ENCODE measurements at regions not wholly inside any gene's neighbourhood (a gene's known extent, or its start where the extent isn't known, plus 50 kb on each side); places are given as distances from the start of the nearest gene placed in this dataset.

DNA sequence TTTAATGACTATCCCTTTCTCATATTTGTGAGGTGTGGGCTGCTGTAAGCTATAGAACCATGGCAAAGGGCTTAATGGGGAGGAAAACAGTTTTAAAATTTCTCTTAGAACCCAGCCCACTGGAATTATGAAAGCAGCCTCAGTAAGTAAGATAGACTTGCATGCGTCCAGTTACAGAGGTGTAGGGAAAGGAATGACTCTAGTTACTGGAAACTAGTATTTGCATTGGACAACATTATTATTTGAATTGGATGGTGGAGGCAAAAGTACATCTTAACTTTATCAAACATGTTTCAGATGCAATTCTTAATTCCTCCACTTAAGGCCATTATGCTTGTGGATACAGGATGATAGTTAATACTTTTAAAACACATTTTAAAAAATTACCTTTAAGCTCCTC lies 292.9 kb downstream of the SPRY2 start:
- DNase-seq (ENCODE audit: low spot score in 2 of 2) (no peak), ATAC-seq (replicated peaks; ENCODE audit: extremely low read depth, poor library complexity, severe bottlenecking) (no peak)
- Mint-ChIP-seq H3K27ac (ENCODE audit: low read depth) (no peak overlapping the region), H3K27me3 (no peaks in the 10 kb centered on the region), H3K36me3 (ENCODE audit: insufficient read depth) (peaks cover 2% of the 10 kb centered on the region), H3K9me3 (peaks cover 4% of the 10 kb centered on the region), H3K4me1 (no peaks in the 10 kb centered on the region), H3K4me3 (no peak overlapping the region)

DNA sequence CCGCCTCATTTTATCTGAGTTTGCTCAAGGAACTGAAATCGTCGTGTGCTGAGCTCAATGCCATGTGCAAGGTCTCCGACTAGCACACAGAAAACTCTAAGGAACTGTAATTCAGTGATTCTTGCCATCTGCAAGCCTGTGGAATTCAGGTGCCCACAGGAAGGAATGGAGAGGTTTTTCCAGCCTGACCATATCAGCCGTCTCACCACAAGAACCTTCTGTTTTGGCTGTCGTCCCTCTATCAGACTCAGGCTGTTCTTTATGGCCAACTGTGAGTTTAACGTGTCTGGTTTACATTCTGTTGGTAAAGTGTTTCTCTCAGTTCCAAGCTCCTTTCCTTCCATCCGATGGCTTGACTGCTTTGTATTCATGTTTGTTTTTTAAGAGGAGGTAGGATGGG lies 293.5 kb downstream of the SPRY2 start:
- Mint-ChIP-seq H3K4me3 (no peak overlapping the region), H3K4me1 (no peaks in the 10 kb centered on the region), H3K27ac (ENCODE audit: low read depth) (no peak overlapping the region), H3K9me3 (peaks cover 4% of the 10 kb centered on the region), H3K36me3 (ENCODE audit: insufficient read depth) (peaks cover 2% of the 10 kb centered on the region), H3K27me3 (no peaks in the 10 kb centered on the region)
- no peak for ATAC-seq (replicated peaks; ENCODE audit: extremely low read depth, poor library complexity, severe bottlenecking)
- no peak for DNase-seq (ENCODE audit: low spot score in 2 of 2)

DNA sequence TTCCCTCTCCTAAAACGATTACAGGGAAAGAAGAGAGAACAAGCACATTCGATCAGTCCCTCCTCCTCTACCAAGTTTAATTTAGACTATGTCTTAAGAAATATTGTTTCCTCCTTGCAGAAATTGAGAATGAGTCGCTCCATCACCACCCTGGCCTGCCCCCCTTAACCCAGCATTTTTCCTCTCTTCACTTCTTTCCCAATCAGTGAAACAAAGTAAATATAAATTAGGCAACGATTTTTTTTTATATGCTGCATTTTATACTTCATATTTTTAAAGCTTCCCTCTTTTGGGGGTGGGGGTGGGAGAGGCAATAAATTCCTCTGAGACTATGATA lies 300.0 kb downstream of the SPRY2 start:
- Mint-ChIP-seq H3K27ac (ENCODE audit: low read depth) (no peak overlapping the region), H3K9me3 (peaks cover 10% of the 10 kb centered on the region), H3K27me3 (no peaks in the 10 kb centered on the region), H3K4me1 (no peaks in the 10 kb centered on the region), H3K36me3 (ENCODE audit: insufficient read depth) (no peaks in the 10 kb centered on the region), H3K4me3 (no peak overlapping the region)
- DNase-seq (ENCODE audit: low spot score in 2 of 2) (no peak), ATAC-seq (replicated peaks; ENCODE audit: extremely low read depth, poor library complexity, severe bottlenecking) (no peak)

DNA sequence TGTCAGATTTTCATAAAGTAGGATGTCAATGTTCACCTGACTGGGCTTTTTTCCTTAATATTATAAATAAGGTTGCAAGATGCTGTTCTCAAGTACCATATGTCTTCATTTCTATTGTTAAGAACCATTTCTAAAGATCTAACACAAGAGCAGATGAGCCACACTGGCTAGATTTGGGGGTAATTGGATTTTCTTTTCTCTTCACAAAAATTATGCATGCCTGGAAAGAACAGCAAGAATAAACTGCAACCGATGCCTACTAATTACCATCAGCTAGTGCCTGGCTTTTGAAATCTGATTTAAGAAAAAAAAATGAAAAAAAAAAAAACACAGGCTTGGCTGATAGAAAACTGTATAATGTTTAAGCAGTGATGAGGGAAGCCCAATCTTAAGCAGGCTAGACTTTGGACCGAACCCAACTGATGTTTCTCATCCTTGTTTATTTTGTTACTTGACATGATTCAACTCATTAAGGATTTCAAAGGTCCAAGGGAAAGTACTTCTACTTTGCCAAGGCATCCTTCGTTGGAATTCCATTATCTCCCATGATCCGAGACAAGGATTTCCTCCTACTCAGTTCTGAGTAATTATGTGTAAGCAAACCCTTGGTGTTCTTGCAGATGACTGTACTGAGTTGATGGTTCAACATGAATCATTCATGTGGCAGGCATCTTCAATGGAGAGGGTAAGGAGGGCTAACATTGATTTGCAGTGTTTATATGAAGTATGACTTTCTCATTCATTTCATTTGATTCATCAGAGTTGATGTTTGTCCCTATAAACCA lies 300.5 kb downstream of the SPRY2 start:
- H3K4me1 Mint-ChIP-seq, result no peaks in the 10 kb centered on the region
- no peak overlapping the region for H3K27ac Mint-ChIP-seq (ENCODE audit: low read depth)
- ATAC-seq (replicated peaks; ENCODE audit: extremely low read depth, poor library complexity, severe bottlenecking) (no peak), DNase-seq (ENCODE audit: low spot score in 2 of 2) (no peak)
- no peaks in the 10 kb centered on the region for H3K36me3 Mint-ChIP-seq (ENCODE audit: insufficient read depth)
- H3K9me3 Mint-ChIP-seq, result peaks cover 10% of the 10 kb centered on the region
- H3K4me3 Mint-ChIP-seq, result no peak overlapping the region
- no peaks in the 10 kb centered on the region for H3K27me3 Mint-ChIP-seq

DNA sequence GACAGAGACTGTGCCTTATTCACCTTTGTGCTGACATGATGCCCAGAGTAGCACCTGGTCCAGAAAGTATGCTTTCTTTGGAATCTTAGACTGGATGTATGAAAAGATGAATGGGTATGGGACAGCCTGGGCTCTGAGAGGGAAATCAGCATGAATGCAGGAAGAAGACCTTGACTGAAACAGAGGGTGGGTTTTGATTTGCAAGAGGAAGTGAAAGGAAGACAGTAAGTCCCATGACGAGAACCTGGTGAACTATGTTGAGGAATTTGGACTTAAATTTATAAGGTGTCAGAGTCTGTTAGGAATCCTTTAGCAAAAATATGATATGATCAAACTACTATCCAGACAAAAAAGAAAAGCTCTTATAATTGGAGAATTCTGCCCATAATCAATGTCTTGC lies 301.9 kb downstream of the SPRY2 start:
- H3K9me3 Mint-ChIP-seq, result peaks cover 10% of the 10 kb centered on the region
- H3K4me1 Mint-ChIP-seq, result no peaks in the 10 kb centered on the region
- ATAC-seq (replicated peaks; ENCODE audit: extremely low read depth, poor library complexity, severe bottlenecking), result no peak
- H3K27me3 Mint-ChIP-seq, result no peaks in the 10 kb centered on the region
- H3K27ac Mint-ChIP-seq (ENCODE audit: low read depth), result no peak overlapping the region
- DNase-seq (ENCODE audit: low spot score in 2 of 2), result no peak
- H3K36me3 Mint-ChIP-seq (ENCODE audit: insufficient read depth), result no peaks in the 10 kb centered on the region
- no peak overlapping the region for H3K4me3 Mint-ChIP-seq

DNA sequence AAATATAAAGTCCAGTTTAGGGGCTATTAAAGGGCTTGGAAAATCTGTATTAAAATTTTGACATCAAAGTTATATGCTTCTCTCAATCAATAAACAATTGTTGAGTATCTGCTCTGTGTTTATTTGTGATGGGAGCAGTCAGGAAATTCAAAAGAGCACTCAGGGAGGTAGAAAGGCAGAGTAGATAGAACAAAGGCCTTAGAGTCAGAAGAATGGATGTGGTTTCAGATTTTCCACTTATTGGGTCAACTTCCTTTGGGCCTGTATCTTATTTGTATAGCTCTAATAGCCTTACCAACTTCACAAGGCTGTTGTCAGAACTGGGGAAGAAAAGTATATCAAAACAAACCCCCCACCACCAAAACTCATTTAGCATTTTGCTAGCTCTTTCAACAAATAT lies 302.6 kb downstream of the SPRY2 start:
- Mint-ChIP-seq H3K4me1 (no peaks in the 10 kb centered on the region), H3K4me3 (no peak overlapping the region), H3K36me3 (ENCODE audit: insufficient read depth) (no peaks in the 10 kb centered on the region), H3K27me3 (no peaks in the 10 kb centered on the region), H3K27ac (ENCODE audit: low read depth) (no peak overlapping the region), H3K9me3 (peaks cover 8% of the 10 kb centered on the region)
- ATAC-seq (replicated peaks; ENCODE audit: extremely low read depth, poor library complexity, severe bottlenecking) (no peak), DNase-seq (ENCODE audit: low spot score in 2 of 2) (no peak)

DNA sequence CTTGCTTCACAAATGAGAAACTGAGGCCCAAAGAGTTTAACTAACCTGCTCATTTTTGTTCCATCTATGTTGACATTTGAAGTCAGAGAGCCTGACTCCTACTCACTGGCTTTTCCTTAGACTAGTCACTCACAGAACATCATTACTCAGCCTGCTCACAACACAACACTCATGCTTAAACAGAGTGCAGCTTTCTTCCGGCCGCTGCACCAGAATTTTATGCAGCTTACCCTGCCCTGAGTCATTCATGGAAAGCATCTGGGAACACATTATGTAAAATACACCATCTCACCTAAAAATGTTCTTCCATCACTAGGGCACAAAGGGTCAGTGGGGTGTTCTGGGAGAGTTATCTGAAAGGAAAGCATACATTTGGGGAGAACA lies 303.4 kb downstream of the SPRY2 start:
- DNase-seq (ENCODE audit: low spot score in 2 of 2), result no peak
- ATAC-seq (replicated peaks; ENCODE audit: extremely low read depth, poor library complexity, severe bottlenecking), result no peak
- Mint-ChIP-seq H3K27me3 (no peaks in the 10 kb centered on the region), H3K36me3 (ENCODE audit: insufficient read depth) (no peaks in the 10 kb centered on the region), H3K9me3 (peaks cover 6% of the 10 kb centered on the region), H3K27ac (ENCODE audit: low read depth) (no peak overlapping the region), H3K4me3 (no peak overlapping the region), H3K4me1 (no peaks in the 10 kb centered on the region)

DNA sequence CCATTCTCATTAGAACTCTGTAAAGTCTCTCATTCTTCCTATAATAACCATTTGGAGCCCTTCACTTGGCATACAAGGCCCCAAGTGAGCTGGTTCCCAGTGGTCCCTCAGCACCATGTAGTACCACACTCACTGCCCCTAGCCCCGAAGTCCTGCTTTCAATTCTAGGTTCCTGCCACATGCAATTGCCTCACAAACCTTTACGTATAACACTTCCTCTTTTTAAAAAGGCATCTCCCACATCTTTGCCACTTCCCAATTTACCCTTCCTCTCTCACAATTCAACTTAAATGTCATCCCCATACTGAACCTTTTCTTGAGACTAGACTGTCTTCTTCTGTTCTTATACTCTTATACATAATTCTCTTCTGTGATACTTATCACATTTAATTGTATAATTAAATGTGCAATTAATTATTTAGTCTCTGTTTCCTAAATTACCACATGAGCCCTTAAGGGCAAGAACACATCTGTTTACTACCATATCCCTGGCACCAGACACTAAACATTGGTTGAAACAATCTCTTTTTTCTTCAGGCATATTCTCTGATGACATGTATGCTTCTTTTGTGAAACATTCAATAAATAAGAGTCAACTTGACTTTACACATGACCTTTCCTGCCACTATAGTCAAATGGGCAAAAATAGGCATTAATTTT lies 304.0 kb downstream of the SPRY2 start:
- peaks cover 6% of the 10 kb centered on the region for H3K9me3 Mint-ChIP-seq
- no peak for ATAC-seq (replicated peaks; ENCODE audit: extremely low read depth, poor library complexity, severe bottlenecking)
- H3K4me1 Mint-ChIP-seq, result no peaks in the 10 kb centered on the region
- DNase-seq (ENCODE audit: low spot score in 2 of 2), result no peak
- no peak overlapping the region for H3K4me3 Mint-ChIP-seq
- H3K27ac Mint-ChIP-seq (ENCODE audit: low read depth), result no peak overlapping the region
- H3K27me3 Mint-ChIP-seq, result no peaks in the 10 kb centered on the region
- no peaks in the 10 kb centered on the region for H3K36me3 Mint-ChIP-seq (ENCODE audit: insufficient read depth)

DNA sequence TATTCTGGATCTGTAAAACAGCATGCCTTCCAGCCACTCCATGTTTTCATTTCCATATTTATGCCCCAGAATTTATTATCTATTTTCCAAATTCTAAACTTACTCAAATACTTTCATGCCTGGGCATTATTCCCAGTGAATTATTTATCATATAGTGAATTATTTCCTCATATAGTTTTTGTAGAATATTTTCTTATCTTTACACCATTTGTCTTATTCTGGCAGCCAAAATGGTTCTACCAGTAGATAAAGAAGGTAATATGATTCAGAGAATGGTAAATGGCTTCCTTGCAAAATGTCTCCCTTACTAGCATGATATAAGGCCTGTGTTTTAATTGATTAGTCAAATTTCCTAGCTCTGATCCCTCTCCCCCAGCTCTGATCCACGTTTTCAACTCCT lies 305.8 kb downstream of the SPRY2 start:
- Mint-ChIP-seq H3K9me3 (peaks cover 6% of the 10 kb centered on the region), H3K36me3 (ENCODE audit: insufficient read depth) (no peaks in the 10 kb centered on the region), H3K4me3 (no peak overlapping the region), H3K27me3 (no peaks in the 10 kb centered on the region), H3K4me1 (no peaks in the 10 kb centered on the region), H3K27ac (ENCODE audit: low read depth) (no peak overlapping the region)
- DNase-seq (ENCODE audit: low spot score in 2 of 2) (no peak), ATAC-seq (replicated peaks; ENCODE audit: extremely low read depth, poor library complexity, severe bottlenecking) (no peak)

DNA sequence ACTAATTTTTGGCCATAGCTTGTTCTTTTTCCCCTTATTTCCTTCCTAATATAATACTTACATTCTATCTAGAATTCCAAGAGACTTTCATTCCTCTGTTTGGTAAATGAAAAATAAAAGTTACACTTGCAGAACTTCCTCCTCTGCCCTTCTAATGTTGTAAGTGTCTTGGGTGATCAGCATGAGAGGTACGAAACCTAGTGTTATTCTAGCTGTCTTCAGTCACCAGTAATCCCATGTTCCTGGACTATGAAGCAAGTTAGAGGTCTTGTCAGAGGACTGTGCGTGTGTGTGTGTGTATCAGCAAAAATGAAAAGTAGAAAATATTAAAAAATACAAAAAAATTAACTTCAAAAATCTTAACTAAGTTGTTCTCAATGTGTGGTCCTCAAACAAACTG lies 307.0 kb downstream of the SPRY2 start:
- Mint-ChIP-seq H3K36me3 (ENCODE audit: insufficient read depth) (no peaks in the 10 kb centered on the region), H3K9me3 (peaks cover 6% of the 10 kb centered on the region), H3K27me3 (no peaks in the 10 kb centered on the region), H3K4me3 (no peak overlapping the region), H3K4me1 (no peaks in the 10 kb centered on the region), H3K27ac (ENCODE audit: low read depth) (no peak overlapping the region)
- DNase-seq (ENCODE audit: low spot score in 2 of 2) (no peak), ATAC-seq (replicated peaks; ENCODE audit: extremely low read depth, poor library complexity, severe bottlenecking) (no peak)

DNA sequence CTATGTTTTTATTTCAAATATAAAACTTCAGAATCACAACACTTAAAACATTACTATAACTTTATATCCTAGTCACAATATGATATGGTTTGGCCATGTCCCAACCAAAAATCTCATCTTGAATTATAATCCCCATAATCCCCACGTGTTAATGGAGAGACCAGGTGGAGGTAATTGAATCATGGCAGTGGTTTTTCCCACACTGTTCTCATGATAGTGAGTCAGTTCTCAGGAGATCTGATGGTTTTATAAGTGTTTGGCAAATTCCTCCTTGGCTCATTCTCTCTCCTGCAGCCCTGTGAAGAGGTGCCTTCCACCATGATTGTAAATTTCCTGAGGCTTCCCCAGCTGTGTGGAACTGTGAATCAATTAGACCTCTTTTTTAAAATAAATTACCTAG lies 307.6 kb downstream of the SPRY2 start:
- Mint-ChIP-seq H3K4me3 (no peak overlapping the region), H3K9me3 (peaks cover 6% of the 10 kb centered on the region), H3K27ac (ENCODE audit: low read depth) (no peak overlapping the region), H3K36me3 (ENCODE audit: insufficient read depth) (no peaks in the 10 kb centered on the region), H3K4me1 (no peaks in the 10 kb centered on the region), H3K27me3 (no peaks in the 10 kb centered on the region)
- DNase-seq (ENCODE audit: low spot score in 2 of 2) (no peak), ATAC-seq (replicated peaks; ENCODE audit: extremely low read depth, poor library complexity, severe bottlenecking) (no peak)

DNA sequence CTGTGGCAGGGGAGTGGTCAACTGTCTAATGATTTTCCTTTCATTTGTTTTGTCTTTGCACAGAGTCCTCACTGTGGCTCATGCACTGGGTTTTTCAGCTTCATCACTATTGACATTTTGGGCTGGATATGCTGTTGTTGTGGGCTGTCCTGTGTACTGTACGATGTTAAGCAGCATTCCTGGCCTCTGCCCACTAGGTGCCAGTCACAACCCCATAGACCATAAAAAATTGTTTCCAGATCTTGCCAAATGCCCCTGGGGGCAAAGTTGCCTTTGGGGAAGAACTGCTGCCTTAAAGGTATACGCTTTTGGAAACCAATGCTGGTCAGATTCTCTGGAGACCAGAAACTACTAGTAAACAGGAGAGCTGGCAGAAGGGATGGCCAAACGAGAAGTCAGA lies 310.4 kb downstream of the SPRY2 start:
- H3K4me3 Mint-ChIP-seq, result no peak overlapping the region
- no peaks in the 10 kb centered on the region for H3K4me1 Mint-ChIP-seq
- no peaks in the 10 kb centered on the region for H3K27me3 Mint-ChIP-seq
- no peak for ATAC-seq (replicated peaks; ENCODE audit: extremely low read depth, poor library complexity, severe bottlenecking)
- H3K27ac Mint-ChIP-seq (ENCODE audit: low read depth), result no peak overlapping the region
- no peaks in the 10 kb centered on the region for H3K9me3 Mint-ChIP-seq
- no peak for DNase-seq (ENCODE audit: low spot score in 2 of 2)
- no peaks in the 10 kb centered on the region for H3K36me3 Mint-ChIP-seq (ENCODE audit: insufficient read depth)

DNA sequence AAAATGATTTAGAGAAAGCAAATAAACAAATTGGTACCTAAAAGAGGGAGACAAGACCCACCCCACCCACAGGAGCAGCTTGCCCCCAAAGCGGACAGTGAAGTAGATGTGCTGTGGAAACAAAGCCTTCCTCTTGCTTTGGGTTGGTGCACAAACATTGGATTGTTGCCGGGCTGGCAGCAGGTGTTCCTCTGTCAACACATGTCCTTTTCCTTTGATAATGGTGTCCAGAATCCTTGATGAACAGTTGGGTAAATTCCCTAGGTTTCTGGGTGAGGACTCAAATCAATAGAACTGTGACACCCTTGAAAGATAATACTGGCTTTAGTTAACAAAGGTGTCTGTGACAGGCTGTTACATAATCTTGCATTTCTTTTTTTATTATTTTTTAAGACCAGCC lies 311.8 kb downstream of the SPRY2 start:
- no peak overlapping the region for H3K27ac Mint-ChIP-seq (ENCODE audit: low read depth)

More for the DNA sequence above, 311.8 kb downstream of the SPRY2 start:
- Mint-ChIP-seq H3K27me3 (no peaks in the 10 kb centered on the region), H3K9me3 (no peaks in the 10 kb centered on the region), H3K4me1 (no peaks in the 10 kb centered on the region), H3K36me3 (ENCODE audit: insufficient read depth) (no peaks in the 10 kb centered on the region), H3K4me3 (no peak overlapping the region)
- no peak for DNase-seq (ENCODE audit: low spot score in 2 of 2)
- ATAC-seq (replicated peaks; ENCODE audit: extremely low read depth, poor library complexity, severe bottlenecking), result no peak

Measured in central memory CD8-positive, alpha-beta T cell (primary cell).